Keratinocyte (primary cell): ENCODE measurements at regions not wholly inside any gene's neighbourhood (a gene's known extent, or its start where the extent isn't known, plus 50 kb on each side); places are given as distances from the start of the nearest gene placed in this dataset.

Source experiments
- DNase-seq: peaks from one replicate; pipeline ENCODE4 v3.0.0-alpha.2; 2011; ENCODE audit warnings: low read depth, missing footprints, low spot score
- FAIRE-seq: peaks from 2 replicates; lab custom pipeline; 2011; peaks lifted over from hg19 to GRCh38; lab: Jason Lieb, UNC
- H2AFZ ChIP-seq: 2 replicates; pipeline ENCODE4 v1.6.0; 2012; ENCODE audit warnings: low read length, control low read depth, inconsistent platforms; ENCODE audit not compliant: control insufficient read depth
- H3K27ac ChIP-seq: 2 replicates; pipeline ENCODE4 v1.5.1; 2011; ENCODE audit warnings: low read length; ENCODE audit not compliant: control insufficient read depth, insufficient read depth
- H3K27me3 ChIP-seq: 3 replicates; pipeline ENCODE4 v1.6.0; 2011; ENCODE audit warnings: low read length; ENCODE audit not compliant: control insufficient read depth, insufficient read depth; ENCODE audit errors: extremely low read depth
- H3K36me3 ChIP-seq, 2 experiments: 2 replicates in 1 of 2; 3 replicates in 1 of 2; pipeline ENCODE4 v1.5.1; 2011; ENCODE audit warnings: low read length in 2 of 2, mild to moderate bottlenecking in 1 of 2; ENCODE audit not compliant: control insufficient read depth in 2 of 2, insufficient read depth in 2 of 2; ENCODE audit errors: extremely low read depth in 1 of 2
- H3K4me1 ChIP-seq: 3 replicates; pipeline ENCODE4 v1.5.1; 2011; ENCODE audit warnings: low read length; ENCODE audit not compliant: control insufficient read depth, insufficient read depth; ENCODE audit errors: extremely low read depth
- H3K4me2 ChIP-seq: 3 replicates; pipeline ENCODE4 v1.6.0; 2011; ENCODE audit warnings: low read depth, low read length; ENCODE audit not compliant: control insufficient read depth, insufficient read depth; ENCODE audit errors: extremely low read depth
- H3K4me3 ChIP-seq, 3 experiments: fragments of 200-600 bp in 1 of 3; sonication (generic) in 1 of 3; 2 replicates in 2 of 3; 3 replicates in 1 of 3; pipeline ENCODE4 v1.5.1; 2011 to 2016; ENCODE audit warnings: low read length in 3 of 3, mild to moderate bottlenecking in 3 of 3, control low read depth in 2 of 3, inconsistent platforms in 1 of 3, low read depth in 1 of 3, mixed read lengths in 1 of 3, mixed run types in 1 of 3, moderate library complexity in 1 of 3; ENCODE audit not compliant: control insufficient read depth in 2 of 3, insufficient read depth in 2 of 3; ENCODE audit errors: extremely low read depth in 1 of 3
- H3K79me2 ChIP-seq: 2 replicates; pipeline ENCODE4 v1.6.0; 2012; ENCODE audit warnings: low read length; ENCODE audit not compliant: control insufficient read depth, insufficient read depth
- H3K9ac ChIP-seq: 3 replicates; pipeline ENCODE4 v1.6.0; 2011; ENCODE audit warnings: low read length; ENCODE audit not compliant: control insufficient read depth, insufficient read depth; ENCODE audit errors: extremely low read depth
- H3K9me1 ChIP-seq: 3 replicates; pipeline ENCODE4 v1.6.0; 2011; ENCODE audit warnings: low read length; ENCODE audit not compliant: control insufficient read depth, insufficient read depth; ENCODE audit errors: extremely low read depth
- H3K9me3 ChIP-seq: 2 replicates; pipeline ENCODE4 v1.5.1; 2012; ENCODE audit warnings: low read depth, low read length; ENCODE audit not compliant: control insufficient read depth
- H4K20me1 ChIP-seq: 3 replicates; pipeline ENCODE4 v1.6.0; 2011; ENCODE audit warnings: low read length; ENCODE audit not compliant: control insufficient read depth, insufficient read depth; ENCODE audit errors: extremely low read depth
- EZH2 ChIP-seq: IDR thresholded peaks from one replicate; pipeline ENCODE4 v1.6.1; 2012; ENCODE audit warnings: inconsistent platforms, mild to moderate bottlenecking, low read length, moderate library complexity
- dilution Hi-C: fragments of 300-500 bp; cut with MboI; formaldehyde crosslinking; loops from one replicate; pipeline ENCODE4 v1.7.0; 2020; ENCODE audit warnings: low sequenced_read_pairs; ENCODE audit not compliant: extremely low pct_ligation_motif_present
- TF ChIP-seq, protein P1 (sequence below), 3 experiments: IDR thresholded peaks in 1 of 3; conservative IDR thresholded peaks in 1 of 3; optimal IDR thresholded peaks in 1 of 3; 2 replicates in 2 of 3; 3 replicates in 1 of 3; pipeline versions ENCODE3 to v1.5.1; 2011; ENCODE audit warnings: low read length in 3 of 3, mild to moderate bottlenecking in 3 of 3, moderate library complexity in 2 of 3, control low read depth in 1 of 3, inconsistent platforms in 1 of 3; ENCODE audit not compliant: insufficient read depth in 2 of 3; ENCODE audit errors: extremely low read depth in 1 of 3

DNA sequence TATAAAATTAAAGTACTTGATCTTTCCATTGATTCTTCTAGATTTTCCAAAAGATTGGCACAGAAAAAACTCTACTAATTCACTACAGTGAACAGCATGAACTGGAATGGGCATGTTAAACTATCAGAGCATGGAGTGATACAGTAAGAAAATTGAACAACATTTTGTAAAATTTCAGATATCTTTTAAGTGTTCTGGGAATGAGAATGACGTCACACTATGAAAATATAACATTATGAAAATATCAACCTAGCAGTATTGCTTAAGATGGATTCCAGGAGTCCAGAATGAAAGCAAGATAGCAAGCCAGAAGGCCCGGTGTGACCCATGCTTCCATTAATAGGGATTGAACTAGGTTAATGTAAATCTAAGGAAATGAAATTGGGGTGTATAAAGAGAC is 319.9 kb downstream of the GABRG1 start:
- no peaks in the 10 kb centered on the region for H3K9me3 ChIP-seq
- TF ChIP-seq, protein P1, sequence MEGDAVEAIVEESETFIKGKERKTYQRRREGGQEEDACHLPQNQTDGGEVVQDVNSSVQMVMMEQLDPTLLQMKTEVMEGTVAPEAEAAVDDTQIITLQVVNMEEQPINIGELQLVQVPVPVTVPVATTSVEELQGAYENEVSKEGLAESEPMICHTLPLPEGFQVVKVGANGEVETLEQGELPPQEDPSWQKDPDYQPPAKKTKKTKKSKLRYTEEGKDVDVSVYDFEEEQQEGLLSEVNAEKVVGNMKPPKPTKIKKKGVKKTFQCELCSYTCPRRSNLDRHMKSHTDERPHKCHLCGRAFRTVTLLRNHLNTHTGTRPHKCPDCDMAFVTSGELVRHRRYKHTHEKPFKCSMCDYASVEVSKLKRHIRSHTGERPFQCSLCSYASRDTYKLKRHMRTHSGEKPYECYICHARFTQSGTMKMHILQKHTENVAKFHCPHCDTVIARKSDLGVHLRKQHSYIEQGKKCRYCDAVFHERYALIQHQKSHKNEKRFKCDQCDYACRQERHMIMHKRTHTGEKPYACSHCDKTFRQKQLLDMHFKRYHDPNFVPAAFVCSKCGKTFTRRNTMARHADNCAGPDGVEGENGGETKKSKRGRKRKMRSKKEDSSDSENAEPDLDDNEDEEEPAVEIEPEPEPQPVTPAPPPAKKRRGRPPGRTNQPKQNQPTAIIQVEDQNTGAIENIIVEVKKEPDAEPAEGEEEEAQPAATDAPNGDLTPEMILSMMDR (optimal IDR thresholded peaks at IDR 0.05 in 1 of 3, IDR thresholded peaks at IDR 0.05 in 1 of 3, conservative IDR thresholded peaks at IDR 0.05 in 1 of 3; ENCODE audit: extremely low read depth in 1 of 3, insufficient read depth in 2 of 3, low read length in 3 of 3) = no peak
- TF ChIP-seq EZH2 = no peak
- H3K4me1 ChIP-seq = no peaks in the 10 kb centered on the region
- DNase-seq = no peak
- H3K36me3 ChIP-seq = no peaks in the 10 kb centered on the region
- no peak for FAIRE-seq
- H4K20me1 ChIP-seq = no peaks in the 10 kb centered on the region
- no peak overlapping the region for H3K9ac ChIP-seq
- H3K27me3 ChIP-seq = no peaks in the 10 kb centered on the region
- H3K79me2 ChIP-seq = no peaks in the 10 kb centered on the region
- H3K9me1 ChIP-seq = no peaks in the 10 kb centered on the region
- H3K27ac ChIP-seq = no peak overlapping the region
- H3K4me3 ChIP-seq = no peak overlapping the region
- H2AFZ ChIP-seq = no peak overlapping the region
- no peak overlapping the region for H3K4me2 ChIP-seq
- dilution Hi-C loops = no loop called here

DNA sequence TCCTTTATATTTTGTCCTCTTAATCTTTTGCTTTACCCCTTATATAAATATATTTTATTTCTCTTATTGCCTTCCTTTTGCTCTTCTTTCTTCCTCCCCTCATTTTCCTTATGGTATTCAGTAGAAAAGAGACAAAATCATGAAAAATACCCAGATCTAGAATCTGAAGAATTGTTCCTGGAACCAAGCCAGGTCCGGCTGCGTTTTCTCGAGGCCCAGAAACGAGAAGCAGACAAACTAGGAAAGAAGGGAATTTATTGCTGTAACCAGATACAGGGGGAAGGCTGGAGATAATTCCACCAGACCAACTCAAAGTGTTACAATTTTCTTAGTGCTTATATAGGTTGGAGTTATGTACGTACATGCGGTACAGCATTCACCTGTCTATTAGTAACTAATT is 328.7 kb downstream of the GABRG1 start:
- Histone ChIP-seq H3K4me3 (no peak overlapping the region), H3K9ac (no peak overlapping the region), H3K9me3 (no peaks in the 10 kb centered on the region), H3K4me1 (no peaks in the 10 kb centered on the region), H3K9me1 (no peaks in the 10 kb centered on the region), H3K27ac (no peak overlapping the region), H4K20me1 (no peaks in the 10 kb centered on the region), H3K79me2 (no peaks in the 10 kb centered on the region), H3K27me3 (no peaks in the 10 kb centered on the region), H3K36me3 (no peaks in the 10 kb centered on the region), H3K4me2 (no peak overlapping the region), H2AFZ (no peak overlapping the region)
- DNase-seq (no peak), FAIRE-seq (no peak)
- dilution Hi-C loops = no loop called here
- TF ChIP-seq EZH2 = no peak
- TF ChIP-seq, protein P1 (optimal IDR thresholded peaks at IDR 0.05 in 1 of 3, IDR thresholded peaks at IDR 0.05 in 1 of 3, conservative IDR thresholded peaks at IDR 0.05 in 1 of 3; ENCODE audit: extremely low read depth in 1 of 3, insufficient read depth in 2 of 3, low read length in 3 of 3) = no peak
